A673 (cell line): ENCODE measurements at regions not wholly inside any gene's neighbourhood (a gene's known extent, or its start where the extent isn't known, plus 50 kb on each side); places are given as distances from the start of the nearest gene placed in this dataset.
A peak's percentile ranks its signal among the peaks of the same experiment; 100 is the strongest.

Experiments used
- BruUV-seq: library from RNA; stranded (reverse); fragments of 400-500 nt; replicated peaks from 2 replicates; lab custom pipeline; 2021; lab: Mats Ljungman, UMichigan
- CTCF ChIA-PET: fragments of 300-600 bp; sonication (Branson Sonifier 250); formaldehyde crosslinking; loops from one replicate; lab custom pipeline; 2022; ENCODE audit warnings: antibody characterized with exemption; lab: Charles Lee
- POLR2A ChIA-PET: fragments of 300-600 bp; sonication (Branson Sonifier 250); formaldehyde crosslinking; loops from one replicate; lab custom pipeline; 2022; ENCODE audit warnings: antibody characterized with exemption; ENCODE audit not compliant: low non-redundant PET; lab: Charles Lee
- DNase-seq: peaks from one replicate; pipeline ENCODE4 v3.0.0-alpha.2; 2015; ENCODE audit warnings: low spot score
- H3K27ac ChIP-seq: fragments of 200-600 bp; sonication (generic); 2 replicates; pipeline ENCODE4 v1.5.1; 2016; ENCODE audit warnings: mixed run types, low read depth, mild to moderate bottlenecking, mixed read lengths, antibody characterized with exemption, low read length; ENCODE audit not compliant: poor library complexity, severe bottlenecking
- H3K27me3 ChIP-seq: fragments of 200-600 bp; sonication (generic); replicated peaks from 2 replicates; pipeline ENCODE4 v1.6.1; 2017; ENCODE audit warnings: mixed run types, low read depth, mild to moderate bottlenecking, mixed read lengths, antibody characterized with exemption, low read length; ENCODE audit not compliant: insufficient read depth, poor library complexity
- H3K36me3 ChIP-seq: fragments of 200-600 bp; sonication (generic); 2 replicates; pipeline ENCODE4 v1.6.1; 2016; ENCODE audit warnings: mixed run types, mild to moderate bottlenecking, mixed read lengths, antibody characterized with exemption, low read length; ENCODE audit not compliant: insufficient read depth, poor library complexity, severe bottlenecking
- H3K4me1 ChIP-seq: fragments of 200-600 bp; sonication (generic); 2 replicates; pipeline ENCODE4 v1.6.1; 2017; ENCODE audit warnings: mixed run types, mild to moderate bottlenecking, mixed read lengths, antibody characterized with exemption, low read length; ENCODE audit not compliant: insufficient read depth, poor library complexity, severe bottlenecking
- H3K4me3 ChIP-seq: fragments of 200-600 bp; sonication (generic); 2 replicates; pipeline ENCODE4 v1.5.1; 2016; ENCODE audit warnings: low read depth, mixed run types, mild to moderate bottlenecking, mixed read lengths, low read length; ENCODE audit not compliant: poor library complexity, severe bottlenecking
- H3K9me3 ChIP-seq: fragments of 200-600 bp; sonication (generic); 2 replicates; pipeline ENCODE4 v1.6.1; 2016; ENCODE audit warnings: mixed run types, low read depth, mild to moderate bottlenecking, mixed read lengths, antibody characterized with exemption, low read length; ENCODE audit not compliant: poor library complexity, severe bottlenecking
- CTCF ChIP-seq: fragments of 300-800, 200-600 bp; sonication (generic); conservative IDR thresholded peaks from 2 replicates; pipeline ENCODE4 v1.5.1; 2017; ENCODE audit warnings: low read depth, mild to moderate bottlenecking, antibody characterized with exemption, low read length, moderate library complexity, mixed read lengths
- EZH2 ChIP-seq: fragments of 200-600 bp; sonication (generic); IDR thresholded peaks from 2 replicates; pipeline ENCODE4 v1.6.1; 2017; ENCODE audit warnings: borderline replicate concordance, low read depth, mild to moderate bottlenecking, mixed read lengths, antibody characterized with exemption, low read length; ENCODE audit not compliant: poor library complexity, severe bottlenecking
- intact Hi-C: fragments of 100-400 bp; cut with micrococcal nuclease; formaldehyde crosslinking; loops from one replicate; pipeline ENCODE4 v1.10.0; 2022; ENCODE audit not compliant: unreplicated experiment

DNA sequence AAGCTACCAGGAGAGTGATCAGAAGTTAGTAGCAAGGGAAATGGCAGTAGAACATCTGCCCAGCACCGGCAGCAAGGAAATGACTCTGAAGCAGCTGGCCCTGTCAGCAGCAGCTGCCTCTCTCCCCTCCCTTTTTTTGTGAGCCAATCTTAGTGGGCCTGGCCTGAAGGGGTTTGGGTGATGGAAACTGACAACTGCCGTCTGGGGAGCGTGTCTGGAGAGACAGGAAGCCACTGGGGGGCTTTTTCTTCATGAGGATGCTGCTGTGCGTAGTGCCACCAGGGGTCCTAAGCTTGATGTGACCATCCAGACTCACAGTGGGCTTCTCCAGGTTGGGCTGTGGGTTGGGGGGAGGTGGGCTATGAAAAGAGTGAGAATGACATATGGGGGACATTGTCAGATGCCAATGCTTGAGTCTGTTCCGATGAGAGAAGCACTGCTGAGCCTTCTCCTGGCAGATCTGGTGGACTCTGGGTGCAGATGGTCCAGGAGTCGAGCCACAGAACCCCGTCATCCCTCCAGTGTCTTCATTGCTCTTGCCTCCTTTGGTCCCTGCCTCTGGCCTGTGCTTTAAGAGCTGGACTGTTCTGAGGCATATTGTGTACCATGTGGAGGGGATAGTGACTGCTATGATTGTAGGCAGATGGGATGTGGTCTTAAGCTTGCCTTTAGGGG is 87.6 kb upstream of the HIF1A start:
- CTCF ChIA-PET, result no interaction called here
- no TSS peak for BruUV-seq
- POLR2A ChIA-PET, result no interaction called here
- intact Hi-C loops, result no loop called here
- Histone ChIP-seq H3K9me3 (no peaks in the 10 kb centered on the region), H3K4me1 (peaks cover 10% of the 10 kb centered on the region), H3K27me3 (no peaks in the 10 kb centered on the region), H3K36me3 (no peaks in the 10 kb centered on the region), H3K4me3 (no peak overlapping the region), H3K27ac (no peak overlapping the region)
- DNase-seq, result peak; percentile 20
- TF ChIP-seq CTCF (0 out of 2 replicates have a peak, but pooled peaks have one; percentile 17), EZH2 (no peak)

DNA sequence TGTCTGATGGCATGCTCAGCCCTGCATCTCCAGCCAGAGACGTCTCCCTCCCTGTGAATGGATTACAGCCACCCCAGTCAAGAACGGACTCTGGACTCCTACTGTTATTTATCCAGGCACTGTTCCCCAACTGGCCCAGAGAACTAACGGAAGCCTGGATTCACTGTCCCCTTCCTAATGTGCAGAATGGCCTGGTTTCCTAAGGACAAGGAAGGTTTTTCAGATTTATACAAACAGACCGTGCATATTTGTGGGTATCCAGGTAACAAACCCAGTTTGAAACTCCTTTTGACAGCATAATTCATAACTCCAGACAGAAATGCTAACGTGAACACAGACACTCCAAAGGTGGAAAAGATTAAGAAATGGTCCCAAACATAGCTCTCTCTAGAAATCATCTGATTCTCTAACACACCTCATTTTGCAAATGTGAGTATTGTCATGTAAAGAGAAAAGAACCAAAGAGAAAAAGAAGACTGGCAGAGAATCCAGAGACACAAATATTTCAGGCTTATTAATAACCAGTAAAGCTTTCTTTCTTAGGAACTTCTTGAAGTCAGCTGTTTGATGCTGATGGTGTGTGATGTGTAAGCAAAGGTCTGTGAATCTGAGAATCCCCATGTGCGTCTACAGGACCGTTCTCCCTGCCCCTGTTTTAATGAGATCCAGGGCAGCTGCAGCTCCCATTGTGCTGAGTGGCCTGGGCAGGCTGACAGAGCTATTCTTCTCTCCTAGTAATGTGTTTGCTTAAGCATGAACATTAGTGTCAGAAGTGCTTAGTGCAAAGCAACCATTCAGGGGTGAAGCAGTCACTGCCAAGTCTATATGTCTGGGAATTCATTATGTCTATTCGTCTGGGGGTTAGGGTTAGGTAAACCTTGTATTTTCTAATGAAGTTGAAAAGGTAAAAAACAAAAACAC is 86.8 kb upstream of the HIF1A start:
- Histone ChIP-seq H3K4me3 (no peak overlapping the region), H3K27ac (no peak overlapping the region), H3K9me3 (no peaks in the 10 kb centered on the region), H3K4me1 (peaks cover 4% of the 10 kb centered on the region), H3K36me3 (no peaks in the 10 kb centered on the region), H3K27me3 (no peaks in the 10 kb centered on the region)
- no peak for DNase-seq
- BruUV-seq, result no TSS peak
- intact Hi-C loops, result no loop called here
- ChIA-PET POLR2A (no interaction called here), CTCF (no interaction called here)
- no peak for TF ChIP-seq EZH2

- DNase-seq, result no peak
- Histone ChIP-seq H3K4me1 (peaks cover 4% of the 10 kb centered on the region), H3K4me3 (no peak overlapping the region), H3K27me3 (no peaks in the 10 kb centered on the region), H3K9me3 (no peaks in the 10 kb centered on the region), H3K36me3 (no peaks in the 10 kb centered on the region), H3K27ac (no peak overlapping the region)
- intact Hi-C loops, result no loop called here
- CTCF ChIA-PET, result interaction anchor here (0.6 kb wide), 1 partner anchor 307 kb away, joined by 3 read pairs; no protein-coding TSS in a partner anchor
- POLR2A ChIA-PET, result no interaction called here
- BruUV-seq, result no TSS peak
- no peak for TF ChIP-seq EZH2
- TF ChIP-seq CTCF, result no peak
Observed at GRCh38 chr14:61609191-61609843, 86.0 kb upstream of the HIF1A start.
